ENCODE measurements at regions not wholly inside any gene's neighbourhood (a gene's known extent, or its start where the extent isn't known, plus 50 kb on each side); places are given as distances from the start of the nearest gene placed in this dataset.
"Not testable (repeated sequence)": the region's sequence is repeated elsewhere in the genome, so short reads cannot be mapped to it uniquely, and the experiment has no call there.

- no peak for DNase-seq
- Histone ChIP-seq H3K9me3 (ENCODE audit: control insufficient read depth, low read depth, low read length) (no peaks in the 10 kb centered on the region), H3K4me3 (ENCODE audit: low read length) (no peak overlapping the region), H3K27ac (ENCODE audit: low read length) (no peak overlapping the region), H3K4me1 (ENCODE audit: control insufficient read depth, insufficient read depth, low read length) (no peaks in the 10 kb centered on the region), H3K27me3 (ENCODE audit: control insufficient read depth, insufficient read depth, low read length) (no peaks in the 10 kb centered on the region), H3K36me3 (ENCODE audit: control insufficient read depth, insufficient read depth, low read length) (no peaks in the 10 kb centered on the region)
- no CpG with 5 or more reads among the region's 6 CpGs for WGBS (ENCODE audit: insufficient coverage, low lambda C conversion rate)
Observed at GRCh38 chr10:63052083-63052482, 81.0 kb upstream of the NRBF2 start.

DNA sequence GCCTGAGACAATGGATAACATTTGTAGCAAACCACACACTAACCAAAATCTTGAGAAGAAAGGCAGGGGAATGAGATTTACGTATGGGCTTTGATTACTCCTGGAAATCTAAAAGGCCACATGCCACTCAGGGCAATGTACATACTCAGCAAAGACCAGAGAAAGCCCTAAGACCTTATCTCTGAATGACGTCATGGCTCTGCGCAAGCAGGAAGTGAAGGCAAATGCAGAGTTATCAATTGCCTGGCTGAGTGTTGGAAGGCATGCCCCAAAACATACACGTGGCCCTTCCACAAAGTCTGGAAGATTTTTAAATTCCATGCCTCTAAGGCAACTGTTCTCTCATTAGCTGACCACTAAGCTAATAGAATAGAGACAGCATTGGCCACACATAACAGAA is 90.9 kb upstream of the NRBF2 start:
- H3K27ac ChIP-seq (ENCODE audit: low read length), result no peak overlapping the region
- H3K9me3 ChIP-seq (ENCODE audit: control insufficient read depth, low read depth, low read length), result peaks cover 2% of the 10 kb centered on the region
- H3K4me1 ChIP-seq (ENCODE audit: control insufficient read depth, insufficient read depth, low read length), result no peaks in the 10 kb centered on the region
- no peak overlapping the region for H3K4me3 ChIP-seq (ENCODE audit: low read length)
- H3K36me3 ChIP-seq (ENCODE audit: control insufficient read depth, insufficient read depth, low read length), result no peaks in the 10 kb centered on the region
- WGBS (ENCODE audit: insufficient coverage, low lambda C conversion rate), result no CpG with 5 or more reads among the region's 4 CpGs
- H3K27me3 ChIP-seq (ENCODE audit: control insufficient read depth, insufficient read depth, low read length), result no peaks in the 10 kb centered on the region
- no peak for DNase-seq

DNA sequence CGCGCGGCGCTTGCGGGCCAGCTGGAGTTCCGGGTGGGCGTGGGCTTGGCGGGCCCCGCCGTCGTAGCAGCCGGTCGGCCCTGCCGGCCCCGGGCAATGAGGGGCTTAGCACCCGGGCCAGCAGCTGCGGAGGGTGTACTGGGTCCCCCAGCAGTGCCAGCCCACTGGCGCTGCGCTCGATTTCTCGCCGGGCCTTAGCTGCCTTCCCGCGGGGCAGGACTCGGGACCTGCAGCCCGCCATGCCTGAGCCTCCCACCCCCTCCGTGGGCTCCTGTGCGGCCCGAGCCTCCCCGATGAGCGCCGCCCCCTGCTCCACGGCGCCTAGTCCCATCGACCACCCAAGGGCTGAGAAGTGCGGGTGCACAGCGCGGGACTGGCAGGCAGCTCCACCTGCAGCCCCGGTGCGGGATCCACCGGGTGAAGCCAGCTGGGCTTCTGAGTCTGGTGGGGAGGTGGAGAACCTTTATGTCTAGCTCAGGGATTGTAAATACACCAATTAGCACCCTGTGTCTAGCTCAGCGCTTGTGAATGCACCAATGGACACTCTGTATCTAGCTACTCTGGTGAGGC is 99.4 kb upstream of the NRBF2 start:
- not testable (repeated sequence) for H3K9me3 ChIP-seq (ENCODE audit: control insufficient read depth, low read depth, low read length); H3K36me3 ChIP-seq (ENCODE audit: control insufficient read depth, insufficient read depth, low read length); H3K27me3 ChIP-seq (ENCODE audit: control insufficient read depth, insufficient read depth, low read length); DNase-seq; H3K4me1 ChIP-seq (ENCODE audit: control insufficient read depth, insufficient read depth, low read length); H3K27ac ChIP-seq (ENCODE audit: low read length); H3K4me3 ChIP-seq (ENCODE audit: low read length)
- no CpG with 5 or more reads among the region's 42 CpGs for WGBS (ENCODE audit: insufficient coverage, low lambda C conversion rate)

DNA sequence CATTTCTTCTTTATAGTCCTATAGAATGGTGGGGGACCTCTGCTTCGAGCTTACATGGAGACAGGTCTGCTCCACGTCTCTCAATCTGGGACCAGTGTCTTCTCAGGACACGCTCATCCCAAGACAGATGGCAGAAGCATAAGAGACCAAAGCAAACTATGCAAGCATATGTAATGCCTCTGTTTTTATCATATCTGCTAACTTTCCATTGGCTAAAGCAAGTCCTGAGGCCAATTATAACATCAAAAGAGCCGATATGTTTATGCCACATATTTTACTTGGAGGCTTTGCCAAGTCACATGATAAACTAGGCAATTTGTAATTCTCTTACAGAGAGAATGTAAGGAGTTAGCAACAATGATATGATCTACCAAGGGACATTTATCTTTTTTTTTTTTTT is 102.6 kb upstream of the NRBF2 start:
- DNase-seq, result no peak
- WGBS (ENCODE audit: insufficient coverage, low lambda C conversion rate), result no CpG with 5 or more reads among the region's 4 CpGs
- no peaks in the 10 kb centered on the region for H3K27me3 ChIP-seq (ENCODE audit: control insufficient read depth, insufficient read depth, low read length)
- H3K4me1 ChIP-seq (ENCODE audit: control insufficient read depth, insufficient read depth, low read length), result no peaks in the 10 kb centered on the region
- H3K36me3 ChIP-seq (ENCODE audit: control insufficient read depth, insufficient read depth, low read length), result no peaks in the 10 kb centered on the region
- no peak overlapping the region for H3K27ac ChIP-seq (ENCODE audit: low read length)
- H3K9me3 ChIP-seq (ENCODE audit: control insufficient read depth, low read depth, low read length), result no peaks in the 10 kb centered on the region
- H3K4me3 ChIP-seq (ENCODE audit: low read length), result no peak overlapping the region

DNA sequence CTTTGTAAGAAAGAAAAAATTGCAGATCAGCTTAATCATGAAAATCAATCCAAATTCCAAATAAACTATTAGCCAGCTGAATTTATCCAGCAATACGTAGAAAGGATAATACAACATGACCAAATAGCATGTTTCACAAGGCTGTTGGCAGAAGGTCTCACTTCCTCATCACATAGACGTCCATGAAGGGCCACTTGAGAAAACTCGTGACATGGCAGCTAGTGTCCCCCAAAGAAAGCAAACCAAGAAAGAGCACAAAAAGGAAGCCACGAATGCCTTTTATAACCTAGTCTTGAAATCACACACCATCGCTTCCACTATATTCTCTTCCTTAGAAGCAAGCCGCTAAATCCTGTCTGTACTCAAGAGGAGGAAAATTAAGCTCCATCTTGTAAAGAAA is 105.6 kb upstream of the NRBF2 start:
- WGBS (ENCODE audit: insufficient coverage, low lambda C conversion rate), result no CpG with 5 or more reads among the region's 6 CpGs
- Histone ChIP-seq H3K27me3 (ENCODE audit: control insufficient read depth, insufficient read depth, low read length) (no peaks in the 10 kb centered on the region), H3K4me1 (ENCODE audit: control insufficient read depth, insufficient read depth, low read length) (no peaks in the 10 kb centered on the region), H3K27ac (ENCODE audit: low read length) (no peak overlapping the region), H3K9me3 (ENCODE audit: control insufficient read depth, low read depth, low read length) (no peaks in the 10 kb centered on the region), H3K4me3 (ENCODE audit: low read length) (no peak overlapping the region), H3K36me3 (ENCODE audit: control insufficient read depth, insufficient read depth, low read length) (no peaks in the 10 kb centered on the region)
- DNase-seq, result no peak

DNA sequence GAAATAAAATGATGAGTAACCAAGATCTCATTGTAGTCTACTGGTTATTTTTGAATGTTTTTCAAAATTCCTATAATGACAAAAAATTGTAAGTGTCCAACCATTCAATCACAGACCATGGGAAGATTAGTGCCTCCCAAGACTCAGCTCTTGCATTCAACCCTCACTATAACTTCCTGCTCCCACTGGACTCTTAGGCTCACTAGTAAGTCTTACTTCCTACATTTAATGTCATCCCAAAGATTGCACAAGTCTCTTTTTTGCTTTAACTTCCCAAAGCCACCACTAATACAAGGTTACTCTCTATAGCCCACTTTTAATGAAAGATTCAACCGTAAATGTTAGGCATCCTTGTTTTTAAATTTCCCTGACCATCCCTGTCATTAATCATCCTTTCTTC is 111.9 kb upstream of the NRBF2 start:
- no peak overlapping the region for H3K27ac ChIP-seq (ENCODE audit: low read length)
- DNase-seq, result no peak
- no peaks in the 10 kb centered on the region for H3K27me3 ChIP-seq (ENCODE audit: control insufficient read depth, insufficient read depth, low read length)
- H3K36me3 ChIP-seq (ENCODE audit: control insufficient read depth, insufficient read depth, low read length), result no peaks in the 10 kb centered on the region
- no peaks in the 10 kb centered on the region for H3K4me1 ChIP-seq (ENCODE audit: control insufficient read depth, insufficient read depth, low read length)
- WGBS (ENCODE audit: insufficient coverage, low lambda C conversion rate), result 100% methylated on average over 1 of the region's 1 CpG
- no peak overlapping the region for H3K4me3 ChIP-seq (ENCODE audit: low read length)
- no peaks in the 10 kb centered on the region for H3K9me3 ChIP-seq (ENCODE audit: control insufficient read depth, low read depth, low read length)

GRCh38 chr10:63013755-63014154 is 119.4 kb upstream of the NRBF2 start:
- Histone ChIP-seq H3K27ac (ENCODE audit: low read length) (no peak overlapping the region), H3K4me1 (ENCODE audit: control insufficient read depth, insufficient read depth, low read length) (no peaks in the 10 kb centered on the region), H3K4me3 (ENCODE audit: low read length) (no peak overlapping the region), H3K9me3 (ENCODE audit: control insufficient read depth, low read depth, low read length) (no peaks in the 10 kb centered on the region), H3K27me3 (ENCODE audit: control insufficient read depth, insufficient read depth, low read length) (no peaks in the 10 kb centered on the region), H3K36me3 (ENCODE audit: control insufficient read depth, insufficient read depth, low read length) (no peaks in the 10 kb centered on the region)
- DNase-seq, result no peak
- no CpG with 5 or more reads among the region's 1 CpG for WGBS (ENCODE audit: insufficient coverage, low lambda C conversion rate)

DNA sequence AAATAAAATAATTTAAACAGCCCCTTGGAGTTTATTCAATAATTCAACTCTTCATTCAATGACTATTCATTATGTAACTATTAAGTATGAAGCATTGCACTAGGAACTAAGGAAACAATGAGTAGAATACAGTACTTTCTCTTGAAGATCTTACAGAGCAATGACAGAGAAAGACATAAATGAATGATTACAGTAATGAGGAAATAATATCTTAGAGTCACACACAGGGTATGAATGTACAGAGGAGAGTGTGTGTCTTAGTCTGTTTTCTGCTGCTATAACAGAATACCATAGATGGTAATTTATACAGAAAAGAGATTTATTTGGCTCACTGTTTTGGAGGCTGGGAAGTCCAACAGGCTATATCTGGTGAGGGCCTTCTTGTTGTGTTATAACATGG is 120.5 kb upstream of the NRBF2 start:
- no peaks in the 10 kb centered on the region for H3K36me3 ChIP-seq (ENCODE audit: control insufficient read depth, insufficient read depth, low read length)
- no peaks in the 10 kb centered on the region for H3K9me3 ChIP-seq (ENCODE audit: control insufficient read depth, low read depth, low read length)
- H3K27ac ChIP-seq (ENCODE audit: low read length), result no peak overlapping the region
- no peaks in the 10 kb centered on the region for H3K27me3 ChIP-seq (ENCODE audit: control insufficient read depth, insufficient read depth, low read length)
- no peak for DNase-seq
- H3K4me1 ChIP-seq (ENCODE audit: control insufficient read depth, insufficient read depth, low read length), result no peaks in the 10 kb centered on the region
- no peak overlapping the region for H3K4me3 ChIP-seq (ENCODE audit: low read length)

- no peaks in the 10 kb centered on the region for H3K4me1 ChIP-seq (ENCODE audit: control insufficient read depth, insufficient read depth, low read length)
- no peaks in the 10 kb centered on the region for H3K36me3 ChIP-seq (ENCODE audit: control insufficient read depth, insufficient read depth, low read length)
- no peak for DNase-seq
- no peak overlapping the region for H3K4me3 ChIP-seq (ENCODE audit: low read length)
- H3K27ac ChIP-seq (ENCODE audit: low read length), result no peak overlapping the region
- no CpG with 5 or more reads among the region's 1 CpG for WGBS (ENCODE audit: insufficient coverage, low lambda C conversion rate)
- H3K9me3 ChIP-seq (ENCODE audit: control insufficient read depth, low read depth, low read length), result no peaks in the 10 kb centered on the region
- H3K27me3 ChIP-seq (ENCODE audit: control insufficient read depth, insufficient read depth, low read length), result no peaks in the 10 kb centered on the region
Observed at GRCh38 chr10:63010203-63010602, 122.9 kb upstream of the NRBF2 start.

- Histone ChIP-seq H3K36me3 (ENCODE audit: control insufficient read depth, insufficient read depth, low read length) (no peaks in the 10 kb centered on the region), H3K27me3 (ENCODE audit: control insufficient read depth, insufficient read depth, low read length) (no peaks in the 10 kb centered on the region), H3K27ac (ENCODE audit: low read length) (no peak overlapping the region), H3K4me1 (ENCODE audit: control insufficient read depth, insufficient read depth, low read length) (no peaks in the 10 kb centered on the region), H3K4me3 (ENCODE audit: low read length) (no peak overlapping the region), H3K9me3 (ENCODE audit: control insufficient read depth, low read depth, low read length) (no peaks in the 10 kb centered on the region)
- no peak for DNase-seq
Observed at GRCh38 chr10:63008491-63008890, 124.6 kb upstream of the NRBF2 start.

- DNase-seq, result no peak
- WGBS (ENCODE audit: insufficient coverage, low lambda C conversion rate), result no CpG with 5 or more reads among the region's 9 CpGs
- H3K36me3 ChIP-seq (ENCODE audit: control insufficient read depth, insufficient read depth, low read length), result no peaks in the 10 kb centered on the region
- no peak overlapping the region for H3K27ac ChIP-seq (ENCODE audit: low read length)
- no peaks in the 10 kb centered on the region for H3K27me3 ChIP-seq (ENCODE audit: control insufficient read depth, insufficient read depth, low read length)
- H3K4me3 ChIP-seq (ENCODE audit: low read length), result no peak overlapping the region
- no peaks in the 10 kb centered on the region for H3K4me1 ChIP-seq (ENCODE audit: control insufficient read depth, insufficient read depth, low read length)
- H3K9me3 ChIP-seq (ENCODE audit: control insufficient read depth, low read depth, low read length), result no peaks in the 10 kb centered on the region
Observed at GRCh38 chr10:63007112-63007511, 126.0 kb upstream of the NRBF2 start.

All from large intestine (tissue), 3 donors.